SK-N-SH treated with all-trans-retinoic acid at 6 μM for 48 hours (cell line): ENCODE measurements at regions not wholly inside any gene's neighbourhood (a gene's known extent, or its start where the extent isn't known, plus 50 kb on each side); places are given as distances from the start of the nearest gene placed in this dataset.
"Not testable (repeated sequence)": the region's sequence is repeated elsewhere in the genome, so short reads cannot be mapped to it uniquely, and the experiment has no call there.

ENCODE experiments used
- BACH2 ChIP-seq: fragments of 250-450 bp; sonication (Bioruptor Pico); IDR thresholded peaks from 2 replicates; pipeline ENCODE4 v1.9.0; 2021; ENCODE audit warnings: mild to moderate bottlenecking, borderline replicate concordance
- CREB5 ChIP-seq: fragments of 250-450 bp; sonication (Bioruptor Pico); IDR thresholded peaks from 2 replicates; pipeline ENCODE4 v1.5.1; 2020; ENCODE audit warnings: low read depth, mild to moderate bottlenecking, moderate library complexity
- ESRRG ChIP-seq: fragments of 250-450 bp; sonication (Bioruptor Pico); IDR thresholded peaks from 2 replicates; pipeline ENCODE4 v1.6.1; 2021; ENCODE audit warnings: mild to moderate bottlenecking
- PATZ1 ChIP-seq: fragments of 250-450 bp; sonication (Bioruptor Pico); IDR thresholded peaks from 2 replicates; pipeline ENCODE4 v1.8.0; 2020; ENCODE audit warnings: mild to moderate bottlenecking, moderate library complexity, borderline replicate concordance
- RARB ChIP-seq: fragments of 250-450 bp; sonication (Bioruptor Pico); IDR thresholded peaks from 2 replicates; pipeline ENCODE4 v1.8.0; 2021; ENCODE audit warnings: mild to moderate bottlenecking, moderate library complexity
- SNAI2 ChIP-seq: fragments of 250-450 bp; sonication (Bioruptor Pico); IDR thresholded peaks from 2 replicates; pipeline ENCODE4 v1.5.0; 2020; ENCODE audit warnings: mild to moderate bottlenecking, moderate library complexity
- TOX ChIP-seq: fragments of 250-450 bp; sonication (Bioruptor Pico); IDR thresholded peaks from 2 replicates; pipeline ENCODE4 v1.8.0; 2021; ENCODE audit warnings: mild to moderate bottlenecking, moderate library complexity, borderline replicate concordance
- TSHZ2 ChIP-seq: fragments of 250-450 bp; sonication (Bioruptor Pico); IDR thresholded peaks from 2 replicates; pipeline ENCODE4 v1.5.0; 2020; ENCODE audit warnings: mild to moderate bottlenecking, moderate library complexity
- ZFP30 ChIP-seq: fragments of 450-650 bp; formaldehyde crosslinking; IDR thresholded peaks from 2 replicates; pipeline ENCODE4 v1.5.0; 2022; ENCODE audit warnings: mild to moderate bottlenecking, moderate library complexity
- ZNF565 ChIP-seq: fragments of 450-650 bp; formaldehyde crosslinking; conservative IDR thresholded peaks from 2 replicates; pipeline ENCODE4 v1.5.0; 2020; ENCODE audit warnings: low read depth, mild to moderate bottlenecking, moderate library complexity
- ZNF70 ChIP-seq: fragments of 450-650 bp; formaldehyde crosslinking; IDR thresholded peaks from 2 replicates; pipeline ENCODE4 v1.5.0; 2020; ENCODE audit warnings: mild to moderate bottlenecking, moderate library complexity
- ZNF8 ChIP-seq: fragments of 450-650 bp; formaldehyde crosslinking; IDR thresholded peaks from 2 replicates; pipeline ENCODE4 v1.5.0; 2020; ENCODE audit warnings: mild to moderate bottlenecking, moderate library complexity

- not testable (repeated sequence) for TF ChIP-seq TOX (CRISPR knock-in tag); ZNF8; SNAI2 (CRISPR knock-in tag); BACH2 (CRISPR knock-in tag); ZNF565 (CRISPR knock-in tag); ZNF70 (CRISPR knock-in tag); ESRRG; TSHZ2 (CRISPR knock-in tag); RARB; ZFP30 (CRISPR knock-in tag); CREB5 (CRISPR knock-in tag); PATZ1 (CRISPR knock-in tag)
Measured at GRCh38 chr12:8355531-8355930, 100.2 kb upstream of the CLEC6A start.
